ENCODE measurements at regions not wholly inside any gene's neighbourhood (a gene's known extent, or its start where the extent isn't known, plus 50 kb on each side); places are given as distances from the start of the nearest gene placed in this dataset.

- no peak for TF ChIP-seq CTCF (IDR thresholded peaks at IDR 0.05; ENCODE audit: low read depth, low read length)
- no peak for DNase-seq (ENCODE audit: low read depth, low spot score)
- no peak overlapping the region for H3K4me3 ChIP-seq (ENCODE audit: low read depth, low read length)
- in situ Hi-C loops (cut with HindIII; ENCODE audit: low sequenced_read_pairs), result no loop called here
These were observed 106.9 kb upstream of the RAPGEF2 start for GRCh38 chr4:158995965-158996364.

GRCh38 chr4:158996669-158997074, 106.2 kb upstream of the RAPGEF2 start:
- in situ Hi-C loops (cut with HindIII; ENCODE audit: low sequenced_read_pairs), result no loop called here
- H3K4me3 ChIP-seq (ENCODE audit: low read depth, low read length), result no peak overlapping the region
- no peak for TF ChIP-seq CTCF (IDR thresholded peaks at IDR 0.05; ENCODE audit: low read depth, low read length)
- peak; percentile 98 for DNase-seq (ENCODE audit: low read depth, low spot score)

- no peak overlapping the region for H3K4me3 ChIP-seq (ENCODE audit: low read depth, low read length)
- in situ Hi-C loops (cut with HindIII; ENCODE audit: low sequenced_read_pairs), result no loop called here
- no peak for DNase-seq (ENCODE audit: low read depth, low spot score)
- no peak for TF ChIP-seq CTCF (IDR thresholded peaks at IDR 0.05; ENCODE audit: low read depth, low read length)
These were observed 105.1 kb upstream of the RAPGEF2 start for GRCh38 chr4:158997660-158998349.

- no peak for TF ChIP-seq CTCF (IDR thresholded peaks at IDR 0.05; ENCODE audit: low read depth, low read length)
- DNase-seq (ENCODE audit: low read depth, low spot score), result peak; percentile 53
- in situ Hi-C loops (cut with HindIII; ENCODE audit: low sequenced_read_pairs), result no loop called here
- H3K4me3 ChIP-seq (ENCODE audit: low read depth, low read length), result no peak overlapping the region
These were observed 104.3 kb upstream of the RAPGEF2 start for GRCh38 chr4:158998624-158999023.

- H3K4me3 ChIP-seq (ENCODE audit: low read depth, low read length), result no peak overlapping the region
- in situ Hi-C loops (cut with HindIII; ENCODE audit: low sequenced_read_pairs), result no loop called here
- TF ChIP-seq CTCF (IDR thresholded peaks at IDR 0.05; ENCODE audit: low read depth, low read length), result no peak
- no peak for DNase-seq (ENCODE audit: low read depth, low spot score)
These were observed 103.7 kb upstream of the RAPGEF2 start for GRCh38 chr4:158999166-158999682.

GRCh38 chr4:158999849-159000248, 103.0 kb upstream of the RAPGEF2 start:
- H3K4me3 ChIP-seq (ENCODE audit: low read depth, low read length), result no peak overlapping the region
- in situ Hi-C loops (cut with HindIII; ENCODE audit: low sequenced_read_pairs), result no loop called here
- no peak for TF ChIP-seq CTCF (IDR thresholded peaks at IDR 0.05; ENCODE audit: low read depth, low read length)
- DNase-seq (ENCODE audit: low read depth, low spot score), result no peak

All from astrocyte of the spinal cord (primary cell).